PC-3 (cell line): ENCODE measurements at regions not wholly inside any gene's neighbourhood (a gene's known extent, or its start where the extent isn't known, plus 50 kb on each side); places are given as distances from the start of the nearest gene placed in this dataset.

Experiments
- EZH2 ChIP-seq: fragments of 300-600 bp; sonication (generic); IDR thresholded peaks from one replicate; pipeline ENCODE4 v1.6.1; 2017; ENCODE audit warnings: antibody characterized with exemption, mild to moderate bottlenecking, low read length; ENCODE audit not compliant: unreplicated experiment
- EZH2phosphoT487 ChIP-seq: fragments of 300-600 bp; sonication (generic); IDR thresholded peaks from 2 replicates; pipeline ENCODE4 v1.6.1; 2018; ENCODE audit warnings: mild to moderate bottlenecking, antibody characterized with exemption, low read length, borderline replicate concordance
- TF ChIP-seq, protein P1 (sequence below): fragments of 300-600 bp; sonication (generic); conservative IDR thresholded peaks from 2 replicates; pipeline ENCODE4 v1.5.1; 2017; ENCODE audit warnings: antibody characterized with exemption, low read depth, mild to moderate bottlenecking, low read length

DNA sequence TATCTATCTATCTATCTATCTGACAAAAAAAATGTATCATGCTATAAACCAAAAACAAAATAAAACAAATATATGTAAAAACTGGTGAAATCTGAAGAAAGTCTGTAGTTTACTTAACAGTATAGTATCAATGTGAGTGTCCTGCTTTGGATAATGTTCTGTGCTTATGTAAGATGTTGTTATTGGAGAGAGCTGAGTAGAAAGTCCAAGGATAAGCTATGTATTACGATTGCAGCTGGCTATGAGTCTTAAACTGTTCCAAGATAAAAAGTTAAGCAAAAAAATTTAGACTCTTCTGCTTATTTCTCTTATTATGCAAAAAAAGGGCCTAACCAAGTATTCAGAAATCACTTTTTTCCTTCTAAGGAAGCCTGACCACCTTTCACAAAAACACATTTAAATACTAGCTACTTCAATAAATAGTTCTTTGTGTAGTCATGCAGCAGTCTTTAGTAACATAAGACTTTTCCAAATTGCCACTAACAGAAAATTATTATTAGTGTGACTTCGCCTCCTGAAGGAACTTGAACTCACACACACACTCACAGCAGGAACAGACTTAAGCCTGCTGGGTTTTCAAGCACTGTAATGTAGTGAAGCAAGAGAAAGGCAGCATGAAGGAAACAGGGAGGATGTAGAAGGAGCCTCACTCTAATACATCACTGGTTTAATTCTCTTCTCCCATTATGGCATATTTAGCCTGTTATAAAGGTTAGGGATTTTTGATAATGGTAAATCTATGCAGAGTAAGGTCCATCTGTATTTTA, 265.8 kb upstream of the GJE1 start:
- TF ChIP-seq, protein P1, sequence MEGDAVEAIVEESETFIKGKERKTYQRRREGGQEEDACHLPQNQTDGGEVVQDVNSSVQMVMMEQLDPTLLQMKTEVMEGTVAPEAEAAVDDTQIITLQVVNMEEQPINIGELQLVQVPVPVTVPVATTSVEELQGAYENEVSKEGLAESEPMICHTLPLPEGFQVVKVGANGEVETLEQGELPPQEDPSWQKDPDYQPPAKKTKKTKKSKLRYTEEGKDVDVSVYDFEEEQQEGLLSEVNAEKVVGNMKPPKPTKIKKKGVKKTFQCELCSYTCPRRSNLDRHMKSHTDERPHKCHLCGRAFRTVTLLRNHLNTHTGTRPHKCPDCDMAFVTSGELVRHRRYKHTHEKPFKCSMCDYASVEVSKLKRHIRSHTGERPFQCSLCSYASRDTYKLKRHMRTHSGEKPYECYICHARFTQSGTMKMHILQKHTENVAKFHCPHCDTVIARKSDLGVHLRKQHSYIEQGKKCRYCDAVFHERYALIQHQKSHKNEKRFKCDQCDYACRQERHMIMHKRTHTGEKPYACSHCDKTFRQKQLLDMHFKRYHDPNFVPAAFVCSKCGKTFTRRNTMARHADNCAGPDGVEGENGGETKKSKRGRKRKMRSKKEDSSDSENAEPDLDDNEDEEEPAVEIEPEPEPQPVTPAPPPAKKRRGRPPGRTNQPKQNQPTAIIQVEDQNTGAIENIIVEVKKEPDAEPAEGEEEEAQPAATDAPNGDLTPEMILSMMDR, result no peak
- TF ChIP-seq EZH2 (no peak), EZH2phosphoT487 (no peak)
